Mesodermal cell (in vitro differentiated cells): ENCODE measurements at regions not wholly inside any gene's neighbourhood (a gene's known extent, or its start where the extent isn't known, plus 50 kb on each side); places are given as distances from the start of the nearest gene placed in this dataset.

Experiments
- H3K27ac ChIP-seq: 2 replicates; pipeline ENCODE4 v1.7.0; 2013; ENCODE audit warnings: mild to moderate bottlenecking, low read depth, low read length, moderate library complexity; ENCODE audit not compliant: severe bottlenecking
- H3K36me3 ChIP-seq: 2 replicates; pipeline ENCODE4 v1.7.1; 2013; ENCODE audit warnings: mild to moderate bottlenecking, low read length, moderate library complexity; ENCODE audit not compliant: control insufficient read depth, insufficient read depth
- H3K4me1 ChIP-seq: one replicate; pipeline ENCODE4 v1.7.1; 2013; ENCODE audit warnings: mild to moderate bottlenecking, low read length; ENCODE audit not compliant: insufficient read depth, control insufficient read depth, poor library complexity, severe bottlenecking
- H3K4me3 ChIP-seq: 2 replicates; pipeline ENCODE4 v1.7.0; 2013; ENCODE audit warnings: low read length, control low read depth, mild to moderate bottlenecking; ENCODE audit not compliant: insufficient read depth, poor library complexity, severe bottlenecking; ENCODE audit errors: extremely low read depth
- H3K9me3 ChIP-seq: 2 replicates; pipeline ENCODE4 v1.7.1; 2013; ENCODE audit warnings: mild to moderate bottlenecking, low read length, moderate library complexity; ENCODE audit not compliant: control insufficient read depth
- WGBS, 2 experiments: methylation state at CpG; one replicate each; pipeline ENCODE4 v1.1.5; 2013; ENCODE audit warnings: missing lambda C conversion rate in 2 of 2; ENCODE audit not compliant: insufficient coverage in 2 of 2; 5-methylcytosine and 5-hydroxymethylcytosine counted together

GRCh38 chr4:147195386-147195785 is 249.7 kb upstream of the TTC29 start:
- Histone ChIP-seq H3K36me3 (no peaks in the 10 kb centered on the region), H3K4me3 (no peak overlapping the region), H3K9me3 (no peaks in the 10 kb centered on the region), H3K4me1 (peaks cover 4% of the 10 kb centered on the region), H3K27ac (no peak overlapping the region)
- 75 to 85% methylated on average over 2 of the region's 2 CpGs for WGBS, 2 experiments

GRCh38 chr4:147198411-147199051 is 252.9 kb upstream of the TTC29 start:
- WGBS, 2 experiments: 58 to 63% methylated on average over 2 to 3 of the region's 4 CpGs
- Histone ChIP-seq H3K36me3 (no peaks in the 10 kb centered on the region), H3K4me1 (peaks cover 4% of the 10 kb centered on the region), H3K4me3 (no peak overlapping the region), H3K27ac (no peak overlapping the region), H3K9me3 (no peaks in the 10 kb centered on the region)

GRCh38 chr4:147201016-147201415 is 255.4 kb upstream of the TTC29 start:
- Histone ChIP-seq H3K9me3 (no peaks in the 10 kb centered on the region), H3K4me3 (no peak overlapping the region), H3K36me3 (no peaks in the 10 kb centered on the region), H3K27ac (no peak overlapping the region), H3K4me1 (peaks cover 4% of the 10 kb centered on the region)
- no CpG with 5 or more reads among the region's 1 CpG for WGBS, 2 experiments

GRCh38 chr4:147206807-147207206 is 261.1 kb upstream of the TTC29 start:
- Histone ChIP-seq H3K4me3 (no peak overlapping the region), H3K4me1 (no peaks in the 10 kb centered on the region), H3K36me3 (no peaks in the 10 kb centered on the region), H3K9me3 (no peaks in the 10 kb centered on the region), H3K27ac (no peak overlapping the region)

GRCh38 chr4:147207911-147208310 is 262.2 kb upstream of the TTC29 start:
- Histone ChIP-seq H3K4me1 (no peaks in the 10 kb centered on the region), H3K4me3 (no peak overlapping the region), H3K36me3 (no peaks in the 10 kb centered on the region), H3K9me3 (no peaks in the 10 kb centered on the region), H3K27ac (no peak overlapping the region)
- WGBS, 2 experiments: 88 to 92% methylated on average over 1 of the region's 1 CpG

GRCh38 chr4:147217655-147218054 is 263.2 kb upstream of the EDNRA start:
- no peaks in the 10 kb centered on the region for H3K36me3 ChIP-seq
- H3K9me3 ChIP-seq: no peaks in the 10 kb centered on the region
- H3K27ac ChIP-seq: no peak overlapping the region
- H3K4me1 ChIP-seq: no peaks in the 10 kb centered on the region
- H3K4me3 ChIP-seq: no peak overlapping the region

GRCh38 chr4:147219145-147219544 is 261.8 kb upstream of the EDNRA start:
- Histone ChIP-seq H3K4me1 (no peaks in the 10 kb centered on the region), H3K9me3 (no peaks in the 10 kb centered on the region), H3K36me3 (no peaks in the 10 kb centered on the region), H3K4me3 (no peak overlapping the region), H3K27ac (no peak overlapping the region)
- no CpG with 5 or more reads among the region's 2 CpGs for WGBS, 2 experiments

GRCh38 chr4:147220833-147221232 is 260.1 kb upstream of the EDNRA start:
- H3K4me3 ChIP-seq: no peak overlapping the region
- WGBS, 2 experiments: no CpG with 5 or more reads among the region's 1 CpG
- H3K4me1 ChIP-seq: no peaks in the 10 kb centered on the region
- no peaks in the 10 kb centered on the region for H3K9me3 ChIP-seq
- no peak overlapping the region for H3K27ac ChIP-seq
- no peaks in the 10 kb centered on the region for H3K36me3 ChIP-seq

GRCh38 chr4:147222906-147223305 is 258.0 kb upstream of the EDNRA start:
- H3K4me1 ChIP-seq: no peaks in the 10 kb centered on the region
- no peaks in the 10 kb centered on the region for H3K9me3 ChIP-seq
- H3K36me3 ChIP-seq: no peaks in the 10 kb centered on the region
- WGBS, 2 experiments: 81 to 90% methylated on average over 3 to 4 of the region's 4 CpGs
- no peak overlapping the region for H3K27ac ChIP-seq
- H3K4me3 ChIP-seq: no peak overlapping the region

GRCh38 chr4:147223576-147223975 is 257.3 kb upstream of the EDNRA start:
- Histone ChIP-seq H3K27ac (no peak overlapping the region), H3K36me3 (no peaks in the 10 kb centered on the region), H3K4me3 (no peak overlapping the region), H3K4me1 (no peaks in the 10 kb centered on the region), H3K9me3 (no peaks in the 10 kb centered on the region)
- WGBS, 2 experiments: 87 to 94% methylated on average over 4 to 5 of the region's 5 CpGs

- no peaks in the 10 kb centered on the region for H3K36me3 ChIP-seq
- H3K4me3 ChIP-seq: no peak overlapping the region
- H3K27ac ChIP-seq: no peak overlapping the region
- H3K4me1 ChIP-seq: no peaks in the 10 kb centered on the region
- no CpG with 5 or more reads among the region's 3 CpGs for WGBS, 2 experiments
- no peaks in the 10 kb centered on the region for H3K9me3 ChIP-seq
Observed at GRCh38 chr4:147236806-147237205, 244.1 kb upstream of the EDNRA start.
